Sigmoid colon (tissue), 6 donors: ENCODE measurements at regions not wholly inside any gene's neighbourhood (a gene's known extent, or its start where the extent isn't known, plus 50 kb on each side); places are given as distances from the start of the nearest gene placed in this dataset.

Experiments used
- DNase-seq: peaks from one replicate; pipeline ENCODE4 v3.0.0-alpha.2; 2019
- H3K27ac ChIP-seq, 4 donors: fragments of 200-600 bp; sonication (generic); one replicate each; pipeline ENCODE4 v1.5.1; 2016 to 2019; ENCODE audit warnings: mild to moderate bottlenecking in 1 of 4
- H3K27me3 ChIP-seq, 3 donors: fragments of 200-600 bp; sonication (generic); one replicate each; pipeline ENCODE4 v1.5.1; 2019; ENCODE audit warnings: mild to moderate bottlenecking in 1 of 3
- H3K36me3 ChIP-seq, 4 donors: fragments of 200-600 bp; sonication (generic); one replicate each; pipeline ENCODE4 v1.5.1; 2016 to 2019
- H3K4me1 ChIP-seq, 4 donors: fragments of 200-600 bp; sonication (generic); one replicate each; pipeline ENCODE4 v1.5.1; 2017 to 2019
- H3K4me3 ChIP-seq, 4 donors: fragments of 200-600 bp; sonication (generic); one replicate each; pipeline ENCODE4 v1.5.1; 2017 to 2019; ENCODE audit warnings: mild to moderate bottlenecking in 2 of 4, moderate library complexity in 1 of 4
- H3K9me3 ChIP-seq, 4 donors: fragments of 200-600 bp in 3 of 4; sonication (generic) in 3 of 4; one replicate each; pipeline versions ENCODE4 v1.5.1 to v1.6.1; 2013 to 2019
- EP300 ChIP-seq, 4 donors: sonication (generic); formaldehyde crosslinking; IDR thresholded peaks; one replicate each; pipeline ENCODE4 v1.6.1; 2017; ENCODE audit warnings: antibody characterized with exemption in 4 of 4
- POLR2A ChIP-seq, 2 donors: fragments of 450-650 bp; IDR thresholded peaks; one replicate each; pipeline ENCODE4 v1.6.1; 2016; ENCODE audit warnings: antibody characterized with exemption in 2 of 2, mild to moderate bottlenecking in 2 of 2, moderate library complexity in 2 of 2
- POLR2AphosphoS5 ChIP-seq, 4 donors: sonication (generic); formaldehyde crosslinking; IDR thresholded peaks; one replicate each; pipeline ENCODE4 v1.6.1; 2017; ENCODE audit warnings: antibody characterized with exemption in 4 of 4
- WGBS, 2 donors: extraction: QIAGEN DNeasy Blood & Tissue Kit; methylation state at CpG; one replicate each; pipeline ENCODE4 v1.1.7; 2013; 5-methylcytosine and 5-hydroxymethylcytosine counted together
- intact Hi-C: fragments of 100-400 bp; cut with DNase I; formaldehyde crosslinking; loops from one replicate; pipeline ENCODE4 v1.15.1; 2023
- TF ChIP-seq, protein P1 (sequence below), 4 experiments: fragments of 450-650 bp in 3 of 4; fragments of 200-600 bp in 1 of 4; IDR thresholded peaks; one replicate each; pipeline ENCODE4 v1.5.1; 2016 to 2019; ENCODE audit warnings: antibody characterized with exemption in 4 of 4, mild to moderate bottlenecking in 3 of 4, moderate library complexity in 2 of 4
- donor health status: healthy with polysubstance abuse.
- donor health status: healthy.

GRCh38 chr5:93892481-93892880 lies 151.1 kb upstream of the POU5F2 start:
- no peaks in the 10 kb centered on the region for H3K9me3 ChIP-seq
- TF ChIP-seq POLR2A (IDR thresholded peaks at IDR 0.05) (no peak), POLR2AphosphoS5 (IDR thresholded peaks at IDR 0.05) (no peak), EP300 (IDR thresholded peaks at IDR 0.05) (no peak)
- TF ChIP-seq, protein P1, sequence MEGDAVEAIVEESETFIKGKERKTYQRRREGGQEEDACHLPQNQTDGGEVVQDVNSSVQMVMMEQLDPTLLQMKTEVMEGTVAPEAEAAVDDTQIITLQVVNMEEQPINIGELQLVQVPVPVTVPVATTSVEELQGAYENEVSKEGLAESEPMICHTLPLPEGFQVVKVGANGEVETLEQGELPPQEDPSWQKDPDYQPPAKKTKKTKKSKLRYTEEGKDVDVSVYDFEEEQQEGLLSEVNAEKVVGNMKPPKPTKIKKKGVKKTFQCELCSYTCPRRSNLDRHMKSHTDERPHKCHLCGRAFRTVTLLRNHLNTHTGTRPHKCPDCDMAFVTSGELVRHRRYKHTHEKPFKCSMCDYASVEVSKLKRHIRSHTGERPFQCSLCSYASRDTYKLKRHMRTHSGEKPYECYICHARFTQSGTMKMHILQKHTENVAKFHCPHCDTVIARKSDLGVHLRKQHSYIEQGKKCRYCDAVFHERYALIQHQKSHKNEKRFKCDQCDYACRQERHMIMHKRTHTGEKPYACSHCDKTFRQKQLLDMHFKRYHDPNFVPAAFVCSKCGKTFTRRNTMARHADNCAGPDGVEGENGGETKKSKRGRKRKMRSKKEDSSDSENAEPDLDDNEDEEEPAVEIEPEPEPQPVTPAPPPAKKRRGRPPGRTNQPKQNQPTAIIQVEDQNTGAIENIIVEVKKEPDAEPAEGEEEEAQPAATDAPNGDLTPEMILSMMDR (IDR thresholded peaks at IDR 0.05): no peak
- peaks cover 0 to 26% (median 11%) of the 10 kb centered on the region in 4 donors for H3K4me1 ChIP-seq
- no peaks in the 10 kb centered on the region for H3K36me3 ChIP-seq
- H3K27ac ChIP-seq: no peak overlapping the region
- no peak for DNase-seq
- H3K27me3 ChIP-seq: no peaks in the 10 kb centered on the region
- H3K4me3 ChIP-seq: no peak overlapping the region
- intact Hi-C loops: no loop called here

- H3K36me3 ChIP-seq: no peaks in the 10 kb centered on the region
- DNase-seq: no peak
- H3K27ac ChIP-seq: no peak overlapping the region
- intact Hi-C loops: no loop called here
- peaks cover 0 to 26% (median 11%) of the 10 kb centered on the region in 4 donors for H3K4me1 ChIP-seq
- H3K4me3 ChIP-seq: no peak overlapping the region
- WGBS, 2 donors: 43 to 74% methylated on average over 4 of the region's 4 CpGs
- TF ChIP-seq, protein P1 (IDR thresholded peaks at IDR 0.05): no peak
- no peak for TF ChIP-seq POLR2AphosphoS5 (IDR thresholded peaks at IDR 0.05)
- no peaks in the 10 kb centered on the region for H3K27me3 ChIP-seq
- no peaks in the 10 kb centered on the region for H3K9me3 ChIP-seq
Measured at GRCh38 chr5:93891491-93892480, 150.4 kb upstream of the POU5F2 start.

DNA sequence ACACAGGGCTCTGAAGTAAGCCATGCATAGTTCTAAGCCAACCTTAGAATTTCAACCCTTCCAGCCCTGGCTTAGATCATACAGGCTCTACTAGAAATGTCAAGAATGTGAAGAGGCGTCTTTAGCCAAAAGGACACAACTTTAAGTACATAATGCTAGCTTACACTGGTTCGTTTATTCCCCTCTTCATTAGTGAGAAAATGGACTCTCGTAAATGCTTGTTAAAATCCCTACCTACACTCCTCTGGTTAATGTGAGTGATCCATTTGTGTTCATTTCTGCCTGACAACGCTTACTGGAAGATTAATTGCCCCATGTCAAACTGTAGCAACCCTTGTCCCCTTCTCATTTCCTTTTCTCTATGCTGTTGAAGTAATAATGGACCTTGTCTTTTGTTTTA lies 149.3 kb upstream of the POU5F2 start:
- H3K27ac ChIP-seq: no peak overlapping the region
- intact Hi-C loops: no loop called here
- no peaks in the 10 kb centered on the region for H3K9me3 ChIP-seq
- 57 to 73% methylated on average over 4 of the region's 4 CpGs for WGBS, 2 donors
- H3K4me1 ChIP-seq: peaks cover 0 to 26% (median 11%) of the 10 kb centered on the region in 4 donors
- TF ChIP-seq EP300 (IDR thresholded peaks at IDR 0.05) (no peak), POLR2AphosphoS5 (IDR thresholded peaks at IDR 0.05) (no peak), POLR2A (IDR thresholded peaks at IDR 0.05) (no peak)
- TF ChIP-seq, protein P1 (IDR thresholded peaks at IDR 0.05): no peak
- DNase-seq: no peak
- H3K36me3 ChIP-seq: no peaks in the 10 kb centered on the region
- no peaks in the 10 kb centered on the region for H3K27me3 ChIP-seq
- H3K4me3 ChIP-seq: no peak overlapping the region

DNA sequence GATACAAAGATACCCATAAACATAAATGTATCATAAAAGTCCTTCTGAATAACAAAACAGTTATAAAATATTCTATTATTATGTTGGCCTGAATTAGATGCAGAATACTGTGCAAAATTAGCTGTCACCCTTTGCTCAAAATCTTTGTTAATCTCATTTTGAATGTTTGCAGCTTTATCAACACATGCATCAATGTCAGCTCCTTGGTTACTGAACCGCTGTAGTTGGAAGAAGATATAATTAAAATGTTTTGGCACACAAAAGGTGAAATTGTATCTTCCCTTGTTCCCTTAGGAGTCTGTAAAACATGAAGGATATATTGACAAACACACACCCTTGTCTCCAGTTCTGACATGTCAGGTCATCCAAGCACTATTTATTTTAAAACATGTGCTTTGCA lies 146.3 kb upstream of the POU5F2 start:
- no peak for DNase-seq
- Histone ChIP-seq H3K4me3 (no peak overlapping the region), H3K9me3 (no peaks in the 10 kb centered on the region), H3K27me3 (no peaks in the 10 kb centered on the region), H3K36me3 (no peaks in the 10 kb centered on the region), H3K27ac (no peak overlapping the region), H3K4me1 (peaks cover 0 to 26% (median 11%) of the 10 kb centered on the region in 4 donors)
- 93 to 95% methylated on average over 1 of the region's 1 CpG for WGBS, 2 donors
- TF ChIP-seq POLR2AphosphoS5 (IDR thresholded peaks at IDR 0.05) (no peak), EP300 (IDR thresholded peaks at IDR 0.05) (no peak), POLR2A (IDR thresholded peaks at IDR 0.05) (no peak)
- TF ChIP-seq, protein P1 (IDR thresholded peaks at IDR 0.05): no peak
- intact Hi-C loops: no loop called here
